ENCODE measurements at regions not wholly inside any gene's neighbourhood (a gene's known extent, or its start where the extent isn't known, plus 50 kb on each side); places are given as distances from the start of the nearest gene placed in this dataset.
"Not testable (repeated sequence)": the region's sequence is repeated elsewhere in the genome, so short reads cannot be mapped to it uniquely, and the experiment has no call there.

DNA sequence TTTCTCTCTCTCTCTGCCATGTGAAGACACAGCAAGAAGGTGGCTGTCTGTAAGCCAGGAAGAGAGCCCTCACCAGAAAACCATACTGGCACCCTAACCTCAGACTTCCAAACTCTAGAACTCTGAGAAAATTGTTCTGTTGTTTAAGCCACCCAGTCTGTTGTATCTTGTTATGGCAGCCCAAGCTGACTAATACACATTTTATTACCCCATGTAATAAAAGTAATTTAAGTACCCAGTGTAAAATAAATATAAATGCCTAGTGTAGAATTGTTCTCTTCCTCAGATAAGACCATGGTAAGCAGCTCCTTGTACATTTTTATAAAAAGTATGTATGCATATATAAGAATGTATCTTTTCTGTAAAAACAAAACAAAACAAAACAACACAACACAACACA lies 119.7 kb downstream of the DTL start:
- no peak for DNase-seq (ENCODE audit: low read depth)

DNA sequence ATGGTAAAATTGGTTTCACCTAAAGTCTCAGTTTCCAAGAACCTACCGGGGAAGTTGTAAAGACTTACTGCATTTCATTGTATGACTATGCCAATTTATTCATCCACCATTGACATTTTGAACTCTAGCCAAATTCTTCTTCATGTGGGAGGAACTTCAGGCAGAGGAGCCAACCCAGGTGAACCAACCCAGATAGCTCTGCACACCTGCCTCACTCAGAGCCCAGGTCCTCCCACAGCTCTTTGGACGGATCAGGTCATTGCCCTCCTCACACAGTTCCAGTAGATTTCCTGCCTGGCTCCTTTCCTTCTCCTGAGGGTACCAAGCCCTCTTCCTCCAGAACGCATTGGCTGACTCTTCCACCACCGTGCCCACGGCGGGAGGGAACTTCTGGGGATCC lies 121.7 kb downstream of the DTL start:
- DNase-seq (ENCODE audit: low read depth), result no peak

DNA sequence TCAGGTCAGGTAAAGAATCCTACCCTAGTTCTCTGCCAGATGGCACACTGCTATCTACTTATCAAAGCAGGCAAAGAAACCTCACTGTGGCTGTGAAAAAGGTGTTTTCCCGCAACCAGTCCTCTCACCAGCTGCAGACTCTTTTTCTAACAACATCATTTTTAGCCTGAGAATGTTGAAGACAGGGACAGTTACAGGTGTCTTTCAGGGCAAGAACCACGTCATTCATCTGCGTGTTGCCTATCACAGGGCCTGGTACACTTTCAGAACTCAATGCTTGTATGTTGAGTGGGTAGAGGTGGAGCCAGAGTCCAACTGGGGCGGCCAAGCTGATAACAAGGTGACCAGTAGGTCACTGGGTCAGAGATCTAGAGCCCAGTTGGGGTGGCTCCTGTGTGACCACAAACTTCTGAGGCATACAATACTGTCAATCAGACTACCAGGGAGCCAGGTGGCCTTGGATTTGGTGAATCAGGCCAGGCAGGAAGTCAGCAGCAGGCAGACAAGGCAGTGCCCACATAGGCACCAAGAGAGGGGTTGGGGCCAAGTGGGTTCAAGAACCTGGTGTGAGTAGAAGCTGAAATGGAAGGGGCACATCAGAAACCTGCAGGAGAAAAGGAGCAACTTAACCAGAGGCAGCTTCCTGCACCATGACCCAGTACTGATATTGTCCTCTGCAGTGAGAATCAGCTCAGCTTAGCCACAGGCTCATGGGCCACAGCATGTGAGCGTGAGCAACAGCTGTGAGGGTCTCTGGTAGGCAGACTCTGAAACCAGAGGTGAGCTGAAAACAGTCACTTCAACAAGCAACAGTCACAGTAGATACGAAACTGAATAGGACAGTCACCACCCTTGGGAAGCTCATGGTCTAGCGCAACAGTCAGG lies 123.6 kb downstream of the DTL start:
- no peak for DNase-seq (ENCODE audit: low read depth)

DNA sequence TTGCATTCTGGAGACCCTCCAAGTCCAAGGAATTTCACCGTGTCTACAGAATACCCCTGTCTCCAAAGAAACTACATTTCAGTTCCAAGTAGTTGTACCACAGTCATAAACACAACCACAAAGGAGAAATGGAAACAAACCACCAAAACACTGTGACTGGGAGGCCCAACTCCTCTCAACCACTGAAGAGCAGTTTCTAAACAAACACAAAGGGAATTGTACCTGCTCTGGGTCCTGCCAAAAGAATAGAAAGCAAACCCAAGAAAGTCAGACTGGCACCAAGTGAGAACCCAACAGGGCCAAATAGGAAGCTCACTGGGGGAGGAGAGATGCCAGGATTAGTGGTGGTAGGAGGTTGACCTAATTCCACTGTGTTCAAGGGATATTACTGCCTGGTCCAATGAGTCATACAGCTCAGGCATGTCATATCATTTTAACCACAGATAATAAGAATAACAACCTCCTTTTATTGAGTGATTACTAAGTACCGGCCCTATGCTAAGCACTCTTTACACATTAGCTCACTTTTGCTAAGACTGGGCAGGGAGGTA lies 123.9 kb upstream of the PPP2R5A start:
- peak; percentile 79 for DNase-seq (ENCODE audit: low read depth)

DNA sequence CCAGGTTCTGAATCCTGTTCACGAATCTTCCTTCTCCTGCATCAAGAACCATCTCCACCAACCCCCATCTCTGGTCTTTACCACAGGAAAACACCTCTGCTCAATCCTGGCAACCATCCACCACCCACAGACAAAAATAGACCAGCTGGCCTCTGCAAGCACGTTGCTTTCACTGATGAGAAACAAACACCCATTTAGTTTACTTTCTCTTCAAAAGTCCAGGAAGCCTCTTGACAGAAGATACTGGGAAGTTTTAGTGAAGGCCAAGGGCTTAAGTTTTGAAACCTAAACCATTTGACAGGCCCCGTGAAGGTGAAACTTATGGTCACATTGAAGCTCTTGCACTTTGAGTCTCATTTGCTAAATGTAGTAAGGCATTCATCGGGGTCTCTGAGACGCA lies 122.6 kb upstream of the PPP2R5A start:
- no peak for DNase-seq (ENCODE audit: low read depth)

DNA sequence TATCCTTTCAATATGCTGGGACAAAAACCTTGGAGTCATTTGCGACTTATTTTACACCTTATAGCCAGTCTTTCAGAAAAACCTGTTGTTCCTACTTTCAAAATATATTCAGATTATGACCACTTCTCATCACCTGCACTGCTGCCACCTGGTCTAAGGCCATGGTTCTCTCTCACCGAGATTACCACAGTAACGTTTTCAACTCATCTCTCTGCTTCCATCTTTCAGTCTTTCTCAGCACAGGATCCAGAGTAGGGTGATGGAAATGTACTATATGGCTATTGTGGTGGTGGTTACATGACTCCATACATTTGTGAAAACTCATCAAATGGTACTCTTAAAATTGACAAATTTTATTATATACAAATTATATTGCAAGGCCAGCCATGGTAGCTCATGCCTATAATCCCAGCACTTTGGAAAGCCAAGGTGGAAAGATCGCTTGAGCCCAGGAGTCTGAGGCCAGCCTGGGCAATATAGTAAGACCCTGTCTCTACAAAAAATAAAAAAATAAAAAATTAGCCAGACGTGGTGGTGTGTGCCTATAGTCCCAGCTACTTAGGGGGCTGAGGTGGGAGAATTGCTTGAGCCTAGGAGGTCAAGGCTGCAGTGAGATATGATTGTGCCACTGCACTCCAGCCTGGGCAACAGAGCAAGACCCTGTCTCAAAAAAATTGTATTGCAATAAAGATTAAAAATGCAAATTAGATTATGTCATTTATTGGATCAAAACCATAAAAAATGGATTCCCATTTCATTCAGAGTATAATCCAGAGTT lies 120.9 kb upstream of the PPP2R5A start:
- no peak for DNase-seq (ENCODE audit: low read depth)

DNA sequence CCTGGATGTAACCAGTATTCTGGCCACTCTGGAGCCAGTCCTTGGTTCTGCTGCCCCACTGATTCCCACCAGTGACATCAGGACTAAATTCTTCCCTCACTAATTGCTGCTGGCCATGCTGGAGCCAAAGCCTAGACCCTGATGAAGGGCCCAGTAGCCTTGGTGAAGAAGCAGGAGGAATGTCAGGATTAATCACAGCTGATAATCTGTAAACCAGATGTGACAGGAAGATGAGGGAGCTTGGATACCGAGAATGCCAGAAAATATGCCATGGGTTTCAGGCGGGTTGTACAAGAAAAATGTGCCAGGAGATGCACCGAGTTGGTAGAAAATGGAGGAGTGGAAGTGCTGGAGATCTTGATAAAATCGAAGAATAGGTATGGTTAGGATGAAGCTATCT lies 119.0 kb upstream of the PPP2R5A start:
- DNase-seq (ENCODE audit: low read depth), result no peak

DNA sequence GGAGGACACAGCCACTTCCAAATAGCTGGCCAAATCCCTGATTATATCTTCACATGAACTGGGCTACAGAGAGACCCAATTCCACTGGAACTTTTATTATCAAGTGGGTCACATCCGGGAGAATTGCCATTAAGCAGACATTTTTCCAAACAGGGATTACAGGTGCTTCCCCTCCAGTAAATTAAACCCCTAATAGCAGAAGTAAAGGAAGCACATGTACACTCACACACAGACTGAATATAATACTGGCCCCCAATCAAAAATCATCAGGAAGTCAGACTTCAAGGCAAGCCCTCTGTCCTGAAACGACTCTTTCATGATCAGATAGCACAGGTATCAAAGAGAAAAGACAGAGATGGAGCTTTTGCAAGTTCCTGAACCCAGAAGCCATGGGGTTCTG lies 118.6 kb upstream of the PPP2R5A start:
- no peak for DNase-seq (ENCODE audit: low read depth)

DNA sequence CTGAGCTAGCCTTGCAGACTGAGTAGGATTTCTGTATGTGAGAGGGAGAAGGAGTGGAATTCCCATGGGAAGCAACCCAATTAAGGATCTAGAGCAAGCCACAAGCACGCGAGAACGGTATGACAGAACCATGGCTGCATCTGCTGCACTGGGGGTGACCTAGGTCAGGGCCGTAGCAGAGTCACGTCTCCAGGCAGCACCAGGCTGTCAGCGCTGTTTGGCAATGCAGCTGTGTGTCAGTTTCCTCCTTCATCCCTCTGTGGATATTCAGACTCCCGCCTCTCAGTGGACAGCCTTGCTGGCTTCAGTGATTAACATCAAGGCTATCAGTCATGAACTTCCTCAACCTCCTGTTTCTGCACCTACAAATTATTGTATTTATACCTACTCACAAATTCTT lies 118.1 kb upstream of the PPP2R5A start:
- peak; percentile 80 for DNase-seq (ENCODE audit: low read depth)

DNA sequence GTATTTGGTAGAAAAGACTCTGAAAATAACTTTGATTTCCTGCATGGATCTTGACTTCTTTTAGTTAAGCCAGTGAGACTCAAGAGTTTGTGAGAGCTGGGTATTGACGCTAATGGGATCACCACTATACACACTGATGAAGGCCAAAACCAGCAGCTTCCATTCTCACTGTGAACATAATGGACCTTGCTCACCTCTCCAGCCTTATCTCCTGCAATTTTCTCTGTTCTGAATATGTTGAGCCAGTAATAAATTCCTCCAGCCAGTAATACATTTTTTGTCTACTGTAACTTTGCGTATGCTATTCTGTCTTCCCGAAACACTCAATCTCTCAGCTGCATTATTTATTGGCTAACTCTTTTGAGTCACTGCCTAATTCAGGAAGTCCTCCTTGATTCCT lies 111.6 kb upstream of the PPP2R5A start:
- no peak for DNase-seq (ENCODE audit: low read depth)

DNA sequence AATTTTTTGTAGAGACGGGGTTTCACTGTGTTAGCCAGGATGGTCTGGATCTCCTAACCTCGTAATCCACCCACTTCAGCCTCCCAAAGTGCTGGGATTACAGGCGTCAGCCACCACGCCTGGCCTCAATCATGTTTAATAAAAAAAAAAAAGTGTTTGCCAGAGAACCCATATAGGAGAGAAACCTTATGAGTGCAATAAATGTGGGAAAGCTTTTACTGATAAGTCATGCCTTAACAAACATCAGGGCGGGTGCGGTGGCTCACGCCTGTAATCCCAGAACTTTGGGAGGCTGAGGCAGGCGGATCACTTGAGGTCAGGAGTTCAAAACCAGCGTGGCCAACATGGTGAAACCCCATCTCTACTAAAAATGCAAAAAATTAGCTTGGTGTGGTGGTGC lies 110.9 kb upstream of the PPP2R5A start:
- DNase-seq (ENCODE audit: low read depth), result not testable (repeated sequence)

DNA sequence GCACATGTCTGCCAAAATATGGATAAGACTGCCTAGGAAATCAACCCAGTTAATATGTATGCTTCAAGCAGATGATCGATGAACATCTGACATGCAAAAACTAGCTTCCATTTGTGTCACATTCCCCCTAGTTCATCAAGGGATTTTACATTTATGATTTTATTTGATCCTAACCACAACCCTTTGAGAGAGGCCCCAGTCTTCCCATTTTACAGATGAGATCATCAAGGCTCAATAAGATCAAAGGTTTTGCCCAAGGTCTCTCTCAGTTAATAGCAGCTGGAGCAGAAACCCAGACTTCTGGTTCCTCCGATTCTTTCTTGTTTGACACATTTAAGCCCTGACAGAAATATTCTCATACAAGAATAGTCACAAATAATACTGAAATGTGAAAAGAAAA lies 107.7 kb upstream of the PPP2R5A start:
- no peak for DNase-seq (ENCODE audit: low read depth)

DNA sequence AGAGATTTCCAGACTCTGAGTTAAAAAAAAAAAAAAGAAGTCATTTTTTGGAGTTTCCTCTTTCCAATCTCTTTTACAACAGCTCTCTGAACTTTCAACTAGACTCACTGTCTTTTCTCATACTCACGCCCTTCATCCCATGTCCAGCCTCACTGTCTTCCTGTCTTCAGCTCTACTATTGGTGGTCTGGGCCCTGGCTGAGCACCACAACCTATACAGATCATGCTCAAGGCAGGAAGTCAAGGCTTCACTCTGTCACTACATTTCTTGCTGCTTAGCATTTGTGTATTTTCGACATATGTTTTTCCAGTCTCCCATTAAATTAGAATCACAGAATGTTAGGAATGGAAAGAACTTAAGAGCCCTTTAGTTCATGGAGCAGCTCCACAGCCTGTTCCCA lies 106.4 kb upstream of the PPP2R5A start:
- no peak for DNase-seq (ENCODE audit: low read depth)

DNA sequence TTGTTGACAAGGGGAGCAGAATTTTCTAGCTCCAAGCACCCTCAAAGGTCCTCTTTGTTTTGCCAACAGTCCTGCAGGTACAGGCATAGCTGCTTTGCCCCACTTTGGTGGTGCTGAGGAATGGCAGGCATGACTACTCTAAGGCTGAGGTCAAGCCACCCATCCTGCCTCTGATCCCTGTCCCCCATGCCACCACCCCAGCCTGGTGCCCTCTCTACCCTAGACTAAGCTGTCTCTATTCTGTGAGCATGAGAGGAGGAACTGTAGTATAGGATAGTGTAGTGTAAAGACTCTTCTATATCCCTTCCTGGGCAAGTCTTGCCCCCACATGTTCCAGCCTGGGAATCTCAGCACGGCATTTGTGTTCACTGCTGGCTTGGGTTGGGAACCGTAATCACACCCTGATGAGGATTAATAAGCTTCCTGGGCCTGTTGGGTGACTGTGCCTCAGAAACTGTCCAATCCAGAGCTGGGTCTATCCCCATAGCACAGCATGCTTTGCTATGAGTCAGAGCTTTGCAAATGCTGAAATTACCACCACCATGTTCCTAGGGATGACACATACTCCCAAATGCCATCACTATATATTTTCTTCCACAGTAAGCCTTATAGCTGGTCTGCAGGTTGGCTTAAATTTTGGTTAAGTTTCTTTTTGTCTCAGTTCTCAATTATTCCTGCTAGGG lies 105.7 kb upstream of the PPP2R5A start:
- DNase-seq (ENCODE audit: low read depth), result peak; percentile 88

DNA sequence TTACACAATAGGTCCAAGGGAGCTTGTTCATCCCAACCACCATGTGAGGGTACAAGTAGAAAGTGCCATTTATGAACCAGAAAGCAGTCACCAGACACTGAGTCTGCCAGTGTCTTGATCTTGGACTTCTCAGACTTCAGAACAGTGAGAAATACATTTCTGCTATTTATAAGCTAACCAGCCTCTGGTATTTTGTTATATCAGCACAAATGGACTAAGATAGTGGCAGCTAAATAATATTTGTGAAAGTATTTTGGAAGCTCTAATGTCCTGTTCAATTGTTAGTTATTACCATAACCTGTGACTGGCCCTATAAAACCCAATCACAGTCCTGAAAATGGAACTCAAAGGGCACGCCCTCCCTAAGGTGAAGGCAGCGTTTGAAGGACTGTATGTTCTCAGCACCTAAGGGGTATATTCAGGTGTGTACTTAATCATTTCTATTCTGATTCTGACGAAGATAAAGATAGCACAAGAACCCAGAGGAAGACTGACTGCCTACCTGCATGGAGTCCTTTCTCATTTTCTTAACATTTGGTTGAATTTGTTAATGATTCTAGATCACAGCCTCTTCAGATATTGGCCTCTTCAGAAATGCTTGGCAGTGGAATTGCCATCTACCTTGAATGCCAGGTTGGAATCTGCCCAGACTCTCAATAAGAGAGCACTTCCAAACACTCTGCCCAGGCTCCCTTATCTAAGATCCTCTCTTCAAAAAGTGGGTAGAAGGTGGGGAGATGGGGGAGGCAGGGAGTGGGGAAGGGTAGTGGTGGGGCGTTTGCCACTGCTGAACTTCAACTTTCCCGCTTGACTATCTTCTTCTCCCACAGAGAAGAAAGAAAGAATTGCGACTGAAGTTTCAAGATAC lies 104.0 kb upstream of the PPP2R5A start:
- DNase-seq (ENCODE audit: low read depth), result no peak

DNA sequence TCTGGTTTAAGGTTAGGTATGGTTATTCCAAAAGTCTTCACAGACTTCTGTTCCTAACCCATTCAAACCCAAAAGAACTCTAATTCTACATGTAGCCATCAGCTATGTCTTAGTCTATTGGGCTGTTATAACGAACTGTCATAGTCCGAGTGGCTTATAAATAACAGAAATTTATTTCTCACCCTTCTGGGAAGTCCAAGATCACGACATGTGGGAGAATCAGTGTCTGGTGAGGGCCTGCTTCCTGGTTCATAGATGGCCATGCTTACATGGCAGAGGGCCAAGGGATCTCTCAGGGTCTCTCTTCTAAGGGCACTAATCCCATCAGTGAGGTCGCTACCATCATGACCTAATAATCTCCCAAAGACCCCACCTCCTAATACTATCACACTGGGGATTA lies 103.0 kb upstream of the PPP2R5A start:
- DNase-seq (ENCODE audit: low read depth), result no peak

DNA sequence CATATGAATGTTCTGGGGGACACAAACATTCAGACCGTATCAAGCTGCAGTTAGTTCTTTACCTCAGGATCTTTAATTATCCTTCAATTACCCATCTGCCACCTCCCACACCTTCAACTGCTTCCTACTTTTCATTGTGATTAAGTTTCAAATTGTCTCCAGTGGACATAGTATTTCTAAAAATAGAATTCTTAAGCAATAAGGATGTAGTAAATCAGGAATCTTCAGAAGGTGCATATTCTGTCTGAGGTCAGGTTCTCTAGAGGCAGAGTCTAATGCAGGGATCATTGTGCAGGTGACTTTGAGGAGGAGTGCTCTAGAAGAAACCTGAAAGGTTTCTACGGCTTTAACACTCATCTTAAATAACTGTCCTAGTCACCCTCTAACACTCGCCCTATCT lies 102.6 kb upstream of the PPP2R5A start:
- no peak for DNase-seq (ENCODE audit: low read depth)

DNA sequence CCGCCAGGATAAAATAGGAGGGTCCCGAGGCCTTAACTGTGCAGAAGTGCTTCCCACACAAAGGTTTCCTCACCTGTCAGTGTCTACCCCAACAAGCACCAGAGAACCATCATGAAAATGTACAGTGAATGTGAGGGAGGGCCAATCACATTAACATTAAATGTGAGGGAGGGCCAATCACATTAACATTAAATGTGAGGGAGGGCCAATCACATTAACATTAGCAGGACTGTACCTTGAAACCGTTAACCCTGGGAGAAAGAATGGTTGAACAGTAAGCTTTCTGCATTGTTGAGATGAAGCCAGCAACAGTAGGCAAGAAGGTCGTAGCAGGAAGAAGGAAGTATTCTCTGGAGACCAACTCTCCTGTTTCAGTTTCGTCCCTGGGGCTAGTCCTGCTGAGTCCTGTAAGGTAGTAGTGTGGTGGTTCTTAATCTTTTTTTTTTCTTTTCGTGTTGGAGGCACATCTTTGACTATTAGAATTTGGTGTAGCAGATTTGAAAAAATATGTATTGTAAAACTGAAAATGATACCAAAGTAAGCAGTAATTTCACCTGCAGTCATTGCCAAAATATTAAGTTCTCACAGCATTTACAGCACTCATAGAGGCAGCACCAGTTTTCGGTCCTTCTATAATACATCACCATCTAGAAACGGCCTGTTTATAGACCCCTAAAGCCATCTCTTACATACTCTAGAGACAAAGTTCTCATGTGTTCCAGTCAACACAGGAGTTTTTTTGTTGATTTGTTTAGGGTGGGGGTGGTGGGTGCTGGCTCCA lies 98.6 kb upstream of the PPP2R5A start:
- no peak for DNase-seq (ENCODE audit: low read depth)

DNA sequence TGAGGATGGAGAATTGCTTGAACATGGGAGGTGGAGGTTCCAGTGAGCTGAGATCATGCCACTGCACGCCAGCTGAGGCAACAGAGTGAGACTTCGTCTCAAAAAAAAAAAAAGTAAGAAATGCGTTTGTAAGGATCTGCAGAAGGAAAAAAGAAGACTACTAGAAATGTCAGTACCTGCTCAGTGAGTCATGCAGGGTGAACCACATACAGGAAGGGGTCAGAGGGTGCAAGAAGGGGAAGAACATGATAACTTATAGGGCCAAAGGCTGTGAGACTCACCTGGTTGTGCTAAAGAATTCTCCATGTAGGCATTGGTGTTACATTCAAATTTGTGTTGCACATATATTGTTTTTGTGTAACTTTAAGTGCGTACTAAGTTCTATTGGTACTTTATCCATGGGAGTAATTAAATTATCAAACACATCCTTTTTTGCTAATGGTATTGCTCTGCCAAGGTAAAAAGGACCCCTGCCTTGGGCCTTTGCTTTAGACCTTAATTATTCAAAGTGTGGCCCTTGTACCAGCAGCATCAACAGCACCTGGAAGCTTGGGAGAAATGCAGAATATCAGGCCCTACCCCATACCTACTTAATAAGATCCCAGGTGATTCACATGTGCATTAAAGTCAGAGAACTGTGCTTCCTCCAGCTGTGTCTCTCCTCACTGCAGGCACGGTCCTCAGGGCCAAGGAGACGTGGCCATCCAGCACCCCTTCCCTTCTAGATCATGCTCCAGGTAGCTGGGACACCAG lies 96.4 kb upstream of the PPP2R5A start:
- no peak for DNase-seq (ENCODE audit: low read depth)

DNA sequence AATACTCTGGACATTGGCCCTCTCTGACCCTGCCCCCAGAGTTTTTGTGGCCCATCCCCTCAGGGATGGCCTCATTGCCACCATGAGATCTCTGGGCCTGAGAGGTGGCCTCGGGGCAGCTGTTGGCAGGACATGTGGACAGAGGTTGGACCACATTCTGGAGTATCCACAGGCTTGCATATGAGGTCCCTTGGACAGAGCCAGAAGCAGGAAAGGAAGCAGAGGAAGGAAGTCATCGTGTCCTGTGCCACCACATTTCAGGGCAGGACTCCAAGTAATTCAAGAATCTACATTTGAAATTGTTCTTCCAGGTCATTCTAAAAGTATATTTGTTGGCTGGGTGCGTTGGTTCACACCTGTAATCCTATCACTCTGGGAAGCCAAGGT lies 95.9 kb upstream of the PPP2R5A start:
- no peak for DNase-seq (ENCODE audit: low read depth)
